HEK293T (cell line): ENCODE measurements at regions not wholly inside any gene's neighbourhood (a gene's known extent, or its start where the extent isn't known, plus 50 kb on each side); places are given as distances from the start of the nearest gene placed in this dataset.

Experiments used
- CTCF ChIA-PET: fragments of 350-600 bp; formaldehyde crosslinking; extraction: SDS; loops from one replicate; lab custom pipeline; 2021; ENCODE audit warnings: antibody characterized with exemption, inconsistent platforms; lab: Yijun Ruan, JAX
- POLR2A ChIA-PET: fragments of 350-600 bp; formaldehyde crosslinking; extraction: SDS; loops from one replicate; lab custom pipeline; 2020; ENCODE audit warnings: antibody characterized with exemption, inconsistent platforms; lab: Yijun Ruan, JAX
- DNase-seq: peaks from one replicate; pipeline ENCODE4 v3.0.0; 2012; ENCODE audit warnings: mixed read lengths; ENCODE audit errors: extremely low spot score
- ARNT ChIP-seq: fragments of 450-650 bp; IDR thresholded peaks from 2 replicates; pipeline ENCODE4 v1.6.1; 2017; ENCODE audit warnings: mild to moderate bottlenecking
- BHLHE40 ChIP-seq: fragments of 450-650 bp; IDR thresholded peaks from 2 replicates; pipeline ENCODE4 v1.6.1; 2016; ENCODE audit warnings: mild to moderate bottlenecking, moderate library complexity, borderline replicate concordance
- CTBP1 ChIP-seq: fragments of 450-650 bp; IDR thresholded peaks from 2 replicates; pipeline ENCODE4 v1.6.1; 2016; ENCODE audit warnings: borderline replicate concordance
- ELF4 ChIP-seq: fragments of 450-650 bp; IDR thresholded peaks from 2 replicates; pipeline ENCODE4 v1.6.1; 2017; ENCODE audit warnings: antibody characterized with exemption
- FOXA1 ChIP-seq: fragments of 450-650 bp; IDR thresholded peaks from 2 replicates; pipeline ENCODE4 v1.6.1; 2016; ENCODE audit warnings: mild to moderate bottlenecking
- FOXK2 ChIP-seq: fragments of 450-650 bp; IDR thresholded peaks from 2 replicates; pipeline ENCODE4 v1.6.1; 2016; ENCODE audit warnings: mild to moderate bottlenecking
- FOXM1 ChIP-seq: fragments of 450-650 bp; IDR thresholded peaks from 2 replicates; pipeline ENCODE4 v1.6.1; 2017; ENCODE audit warnings: mild to moderate bottlenecking, borderline replicate concordance
- HDGF ChIP-seq: fragments of 450-650 bp; IDR thresholded peaks from 2 replicates; pipeline ENCODE4 v1.6.1; 2017; ENCODE audit warnings: antibody characterized with exemption, borderline replicate concordance
- L3MBTL2 ChIP-seq: fragments of 450-650 bp; conservative IDR thresholded peaks from 2 replicates; pipeline ENCODE4 v1.6.1; 2016; ENCODE audit warnings: mild to moderate bottlenecking
- LEF1 ChIP-seq: fragments of 450-650 bp; IDR thresholded peaks from 2 replicates; pipeline ENCODE4 v1.6.1; 2017; ENCODE audit warnings: mild to moderate bottlenecking, borderline replicate concordance
- NFRKB ChIP-seq: fragments of 450-650 bp; IDR thresholded peaks from 2 replicates; pipeline ENCODE4 v1.6.1; 2016; ENCODE audit warnings: mild to moderate bottlenecking, moderate library complexity
- PKNOX1 ChIP-seq: fragments of 450-650 bp; IDR thresholded peaks from 2 replicates; pipeline ENCODE4 v1.6.1; 2016
- SP1 ChIP-seq: fragments of 450-650 bp; IDR thresholded peaks from 2 replicates; pipeline ENCODE4 v1.6.1; 2017
- SUZ12 ChIP-seq: fragments of 450-650 bp; IDR thresholded peaks from 2 replicates; pipeline ENCODE4 v1.6.1; 2016; ENCODE audit warnings: mild to moderate bottlenecking
- TARDBP ChIP-seq: fragments of 450-650 bp; IDR thresholded peaks from 2 replicates; pipeline ENCODE4 v1.6.1; 2016
- ZNF384 ChIP-seq: fragments of 450-650 bp; IDR thresholded peaks from 2 replicates; pipeline ENCODE4 v1.6.1; 2016

- ChIA-PET POLR2A (no interaction called here), CTCF (no interaction called here)
- DNase-seq, result no peak
- TF ChIP-seq PKNOX1 (no peak), FOXM1 (no peak), CTBP1 (no peak)
Observed at GRCh38 chr10:3702569-3702968, 82.4 kb downstream of the KLF6 start.

GRCh38 chr10:3702056-3702546, 82.9 kb downstream of the KLF6 start:
- ChIA-PET POLR2A (no interaction called here), CTCF (no interaction called here)
- TF ChIP-seq FOXK2, result no peak
- no peak for TF ChIP-seq PKNOX1
- TF ChIP-seq BHLHE40, result no peak
- no peak for TF ChIP-seq HDGF
- TF ChIP-seq ARNT, result no peak

GRCh38 chr10:3701491-3701890, 83.5 kb downstream of the KLF6 start:
- CTCF ChIA-PET, result no interaction called here
- POLR2A ChIA-PET, result no interaction called here
- DNase-seq, result no peak
- TF ChIP-seq SP1 (no peak), CTBP1 (no peak), HDGF (no peak), LEF1 (no peak), ZNF384 (no peak), FOXK2 (no peak), PKNOX1 (no peak), NFRKB (no peak), SUZ12 (no peak), FOXM1 (no peak), TARDBP (no peak), ELF4 (no peak), FOXA1 (no peak), L3MBTL2 (no peak), ARNT (no peak), BHLHE40 (no peak)

More at GRCh38 chr10:3702056-3702546, 82.9 kb downstream of the KLF6 start:
- DNase-seq, result no peak

GRCh38 chr10:3700531-3701076, 84.4 kb downstream of the KLF6 start:
- POLR2A ChIA-PET, result interaction anchor here (0.7 to 1.1 kb wide), 2 partner anchors 84 to 129 kb away, joined by 3 read pairs; partner anchors contain the start of gene KLF6

GRCh38 chr10:3699916-3700315, 85.1 kb downstream of the KLF6 start:
- ChIA-PET POLR2A (interaction anchor here (0.7 to 1.1 kb wide), 2 partner anchors 85 to 130 kb away, joined by 3 read pairs; partner anchors contain the start of gene KLF6), CTCF (interaction anchor here (0.6 kb wide), 2 partner anchors 10 to 15 kb away, joined by 3 to 5 read pairs; no protein-coding TSS in a partner anchor)
- TF ChIP-seq BHLHE40, result no peak
- no peak for TF ChIP-seq NFRKB
- no peak for TF ChIP-seq PKNOX1
- no peak for TF ChIP-seq SUZ12
- TF ChIP-seq ELF4, result no peak
- TF ChIP-seq ARNT, result no peak
- no peak for TF ChIP-seq CTBP1
- TF ChIP-seq TARDBP, result no peak
- TF ChIP-seq ZNF384, result no peak
- no peak for TF ChIP-seq LEF1
- TF ChIP-seq L3MBTL2, result no peak
- no peak for TF ChIP-seq SP1

More at GRCh38 chr10:3700531-3701076, 84.4 kb downstream of the KLF6 start:
- TF ChIP-seq ZNF384 (no peak), BHLHE40 (no peak), ELF4 (no peak)
- CTCF ChIA-PET, result no interaction called here
- no peak for DNase-seq

GRCh38 chr10:3698312-3698711, 86.7 kb downstream of the KLF6 start:
- no peak for DNase-seq
- CTCF ChIA-PET, result no interaction called here
- POLR2A ChIA-PET, result no interaction called here
- TF ChIP-seq HDGF (no peak), ZNF384 (no peak), CTBP1 (no peak), LEF1 (no peak), L3MBTL2 (no peak), SP1 (no peak), BHLHE40 (no peak), ELF4 (no peak), TARDBP (no peak), FOXM1 (no peak), FOXK2 (no peak), NFRKB (no peak), ARNT (no peak), PKNOX1 (no peak), FOXA1 (no peak), SUZ12 (no peak)

More at GRCh38 chr10:3699916-3700315, 85.1 kb downstream of the KLF6 start:
- no peak for DNase-seq
